ENCODE measurements at regions not wholly inside any gene's neighbourhood (a gene's known extent, or its start where the extent isn't known, plus 50 kb on each side); places are given as distances from the start of the nearest gene placed in this dataset.
A peak's percentile ranks its signal among the peaks of the same experiment; 100 is the strongest.
"Not testable (repeated sequence)": the region's sequence is repeated elsewhere in the genome, so short reads cannot be mapped to it uniquely, and the experiment has no call there.

DNA sequence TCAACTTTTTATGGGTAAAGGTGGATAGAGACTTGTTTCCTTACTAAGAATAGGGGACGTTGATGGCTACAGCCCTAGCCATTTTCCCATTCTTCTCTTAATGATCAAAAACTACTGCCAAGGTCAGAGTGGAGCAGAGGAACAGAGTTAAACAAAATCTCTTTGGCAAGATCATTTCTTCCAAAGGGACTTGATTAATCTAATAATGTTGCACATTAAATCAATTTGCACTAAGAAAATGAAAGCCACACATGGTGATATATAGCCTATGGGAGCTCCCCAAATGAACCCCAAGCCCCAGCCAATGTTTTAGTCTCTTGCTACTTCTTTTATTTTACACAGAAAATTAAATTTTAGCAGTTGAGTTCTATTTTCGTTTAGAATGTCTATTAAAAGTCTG lies 954.5 kb upstream of the SOX9 start:
- DNase-seq (ENCODE audit: low read depth in 3 of 3, low spot score in 2 of 3): no peak

DNA sequence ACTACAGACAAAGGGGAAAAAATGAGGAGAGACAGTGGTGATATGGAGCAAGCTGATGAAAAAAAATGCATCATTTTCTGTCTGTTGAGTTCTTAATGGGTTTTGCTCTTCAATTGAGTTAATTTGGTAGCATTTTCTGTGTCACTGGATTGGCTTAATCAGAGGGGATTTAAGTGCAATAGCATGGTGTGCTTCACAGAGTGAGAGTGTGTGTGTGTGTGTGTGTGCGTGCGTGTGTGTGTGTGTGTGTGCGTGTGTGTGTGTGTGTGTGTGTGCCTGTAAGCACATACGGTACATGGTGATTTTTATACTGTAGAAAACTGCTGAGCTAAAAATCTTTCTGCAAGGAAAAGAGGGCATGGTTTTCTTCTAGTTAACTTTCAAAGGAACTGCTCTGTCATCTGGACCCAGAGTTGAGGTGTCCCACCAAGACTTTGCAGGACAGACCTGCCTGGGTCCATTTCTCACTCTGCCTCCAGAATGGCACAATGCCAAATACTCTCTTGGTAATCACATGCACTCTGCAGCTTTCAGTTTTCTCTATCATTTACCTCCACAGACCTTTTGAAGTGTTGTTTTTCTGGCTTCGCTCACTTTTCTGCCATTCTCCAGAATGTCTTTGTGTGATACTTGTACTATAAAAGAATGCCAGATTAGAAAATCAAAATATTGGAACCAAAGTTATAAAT lies 952.6 kb upstream of the SOX9 start:
- DNase-seq (ENCODE audit: low read depth in 3 of 3, low spot score in 2 of 3): no peak

DNA sequence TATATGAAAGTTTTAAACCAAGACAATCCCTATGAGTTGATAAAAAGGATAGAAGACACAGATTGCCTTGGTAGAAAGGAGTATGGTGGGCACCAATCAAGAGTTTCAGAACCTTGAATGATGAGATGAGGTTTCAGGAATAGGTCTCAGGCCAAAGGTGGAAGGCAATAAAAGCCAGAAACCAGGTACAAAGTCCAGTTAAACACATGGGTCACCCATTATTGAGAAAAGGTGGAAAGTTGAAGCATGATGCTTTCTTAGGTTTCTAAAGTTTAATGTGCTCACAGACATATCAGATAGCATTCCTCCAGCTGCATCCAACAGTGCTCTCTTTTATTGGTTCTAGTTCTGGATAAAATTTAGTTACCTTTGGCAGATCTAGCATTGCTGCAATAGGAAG lies 950.8 kb upstream of the SOX9 start:
- no peak for DNase-seq (ENCODE audit: low read depth in 3 of 3, low spot score in 2 of 3)

DNA sequence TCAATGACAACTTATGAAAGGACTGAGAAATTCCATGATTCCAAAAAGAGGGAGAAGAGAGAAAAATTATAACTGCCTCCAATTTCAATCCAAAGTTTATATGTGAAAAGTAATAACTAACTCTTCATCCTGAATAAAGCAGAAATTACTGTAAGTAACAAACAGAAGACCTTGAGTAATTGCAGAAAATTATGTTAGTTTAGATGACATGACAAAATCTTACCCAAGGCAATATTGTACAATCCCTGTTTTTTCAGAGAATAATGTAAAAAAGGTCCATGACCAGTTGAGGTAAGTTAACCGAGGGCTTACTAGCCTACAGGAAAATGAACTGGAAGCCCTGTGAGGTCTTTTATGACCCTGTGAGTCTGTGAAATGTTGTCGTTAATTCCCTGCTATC lies 949.5 kb upstream of the SOX9 start:
- DNase-seq (ENCODE audit: low read depth in 3 of 3, low spot score in 2 of 3): no peak

DNA sequence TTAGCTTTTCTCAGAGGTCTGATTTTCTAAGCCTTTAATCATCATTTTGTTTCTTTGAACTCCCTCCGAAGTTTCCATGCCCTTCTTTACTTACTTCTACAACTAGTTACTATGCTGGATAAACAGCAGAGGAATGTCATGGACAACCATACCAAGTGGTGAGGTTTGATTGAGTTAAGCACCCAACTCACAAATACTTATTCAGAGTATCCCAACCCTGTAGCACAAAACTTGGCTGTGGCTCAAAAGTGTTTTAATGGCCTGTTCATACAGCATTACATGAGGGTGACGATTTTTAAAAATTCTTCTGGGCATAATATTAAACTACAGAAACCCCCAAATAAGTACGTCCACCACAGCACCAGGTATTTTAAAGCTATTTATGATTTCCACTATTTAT lies 946.8 kb upstream of the SOX9 start:
- DNase-seq (ENCODE audit: low read depth in 3 of 3, low spot score in 2 of 3): no peak

- no peak for DNase-seq (ENCODE audit: low read depth in 3 of 3, low spot score in 2 of 3)
Observed at GRCh38 chr17:71176331-71176730, 944.5 kb upstream of the SOX9 start.

- no peak for DNase-seq (ENCODE audit: low read depth in 3 of 3, low spot score in 2 of 3)
Observed at GRCh38 chr17:71176928-71177443, 943.8 kb upstream of the SOX9 start.

GRCh38 chr17:71180801-71181385 lies 939.9 kb upstream of the SOX9 start:
- DNase-seq (ENCODE audit: low read depth in 3 of 3, low spot score in 2 of 3): peak; percentile 48 to 73 (median 53)

- DNase-seq (ENCODE audit: low read depth in 3 of 3, low spot score in 2 of 3): no peak
Observed at GRCh38 chr17:71183066-71183660, 937.7 kb upstream of the SOX9 start.

DNA sequence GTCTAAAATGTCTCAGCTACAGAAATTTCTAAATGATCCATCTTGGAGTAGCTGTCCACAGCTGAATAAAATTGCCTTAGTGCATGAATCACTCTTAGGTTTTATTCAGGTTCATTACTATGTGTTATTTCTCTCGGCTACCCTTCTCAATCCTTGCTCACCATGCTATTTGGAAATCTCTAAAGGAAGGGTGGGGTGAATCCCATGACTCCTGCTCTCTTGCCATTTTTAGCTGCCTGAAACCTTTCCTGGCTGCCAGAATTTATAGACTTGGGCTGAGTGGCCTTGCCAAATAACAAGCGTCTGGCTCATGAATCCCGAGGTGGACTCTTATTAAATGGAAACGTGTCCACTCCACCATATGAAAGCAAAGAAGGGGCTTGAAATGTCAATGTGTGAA lies 936.1 kb upstream of the SOX9 start:
- no peak for DNase-seq (ENCODE audit: low read depth in 3 of 3, low spot score in 2 of 3)

GRCh38 chr17:71187145-71187878 lies 933.5 kb upstream of the SOX9 start:
- DNase-seq (ENCODE audit: low read depth in 3 of 3, low spot score in 2 of 3): no peak

- no peak for DNase-seq (ENCODE audit: low read depth in 3 of 3, low spot score in 2 of 3)
Observed at GRCh38 chr17:71188811-71189492, 931.9 kb upstream of the SOX9 start.

GRCh38 chr17:71189493-71189831 lies 931.4 kb upstream of the SOX9 start:
- DNase-seq (ENCODE audit: low read depth in 3 of 3, low spot score in 2 of 3): no peak

GRCh38 chr17:71192039-71192555 lies 928.7 kb upstream of the SOX9 start:
- no peak for DNase-seq (ENCODE audit: low read depth in 3 of 3, low spot score in 2 of 3)

DNA sequence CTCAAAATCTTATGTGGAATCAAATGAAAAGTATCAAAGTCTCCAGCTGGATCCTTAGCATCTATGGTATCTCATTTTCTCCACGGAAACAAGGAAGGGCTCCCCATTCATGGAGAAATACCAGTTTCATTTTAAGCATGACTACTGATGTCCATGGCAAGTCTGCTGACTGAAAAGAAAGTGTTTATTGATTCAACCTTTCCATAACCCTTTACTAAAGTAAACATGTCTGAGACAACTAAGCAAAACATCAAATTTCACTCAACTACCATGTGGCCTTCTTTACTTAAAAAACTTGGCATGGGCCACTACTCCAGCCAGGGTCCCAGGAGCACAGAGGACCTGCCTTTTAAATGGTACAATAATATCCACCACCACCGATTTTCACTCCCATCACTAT lies 928.0 kb upstream of the SOX9 start:
- no peak for DNase-seq (ENCODE audit: low read depth in 3 of 3, low spot score in 2 of 3)

- no peak for DNase-seq (ENCODE audit: low read depth in 3 of 3, low spot score in 2 of 3)
Observed at GRCh38 chr17:71200597-71200996, 920.2 kb upstream of the SOX9 start.

GRCh38 chr17:71201639-71202038 lies 919.2 kb upstream of the SOX9 start:
- DNase-seq (ENCODE audit: low read depth in 3 of 3, low spot score in 2 of 3): no peak

DNA sequence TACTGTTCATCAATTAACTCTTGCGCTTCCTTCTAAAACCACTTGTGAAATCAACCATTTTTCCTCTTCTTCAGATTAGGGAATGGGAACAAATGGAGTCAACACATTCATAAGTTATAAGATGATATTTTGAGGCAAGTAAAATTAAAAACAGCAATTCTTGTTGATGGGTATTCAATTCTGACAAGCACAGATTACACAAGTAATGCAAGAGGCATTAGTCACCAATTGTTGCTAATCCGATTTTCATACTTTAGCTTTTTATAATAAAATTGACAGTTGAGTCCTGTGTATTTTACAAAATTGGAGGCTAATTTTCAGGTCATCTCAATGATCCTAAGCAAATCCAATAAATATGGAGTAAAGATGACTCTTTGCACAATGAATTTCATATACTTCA lies 918.4 kb upstream of the SOX9 start:
- no peak for DNase-seq (ENCODE audit: low read depth in 3 of 3, low spot score in 2 of 3)

DNA sequence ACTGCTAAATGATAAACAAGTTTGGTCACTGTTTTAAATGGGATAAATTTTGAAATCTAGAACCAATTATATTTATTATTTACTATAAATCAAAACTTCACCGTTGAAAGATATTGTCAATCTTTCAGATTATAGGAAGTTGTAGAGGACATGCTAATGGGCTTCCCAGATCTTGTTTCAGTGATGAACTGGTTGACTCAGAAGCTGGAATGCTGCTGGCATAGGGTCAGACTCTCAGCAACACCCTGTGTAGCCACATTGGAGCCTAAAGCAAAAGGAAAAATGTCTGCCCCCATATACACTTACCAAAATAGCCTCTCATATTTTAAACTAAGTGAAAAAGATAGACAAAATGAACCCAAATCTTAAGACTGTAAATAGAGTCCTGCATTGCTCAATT lies 916.9 kb upstream of the SOX9 start:
- DNase-seq (ENCODE audit: low read depth in 3 of 3, low spot score in 2 of 3): no peak

- DNase-seq (ENCODE audit: low read depth in 3 of 3, low spot score in 2 of 3): not testable (repeated sequence)
Observed at GRCh38 chr17:71205951-71206350, 914.9 kb upstream of the SOX9 start.
